HepG2 (cell line): ENCODE measurements at regions not wholly inside any gene's neighbourhood (a gene's known extent, or its start where the extent isn't known, plus 50 kb on each side); places are given as distances from the start of the nearest gene placed in this dataset.

Source experiments
- CTCF ChIP-seq: sonication (generic); formaldehyde crosslinking; IDR thresholded peaks from 2 replicates; pipeline ENCODE4 v1.5.0; 2020; ENCODE audit warnings: mild to moderate bottlenecking, missing genetic modification reagents, moderate library complexity
- HIC2 ChIP-seq: sonication (generic); formaldehyde crosslinking; IDR thresholded peaks from 2 replicates; pipeline ENCODE4 v1.9.0; 2022; ENCODE audit warnings: low read depth, missing genetic modification reagents
- POLR2AphosphoS5 ChIP-seq: IDR thresholded peaks from 2 replicates; pipeline ENCODE4 v1.6.1; 2012; ENCODE audit warnings: low read depth, low read length
- ZNF354B ChIP-seq: sonication (generic); formaldehyde crosslinking; IDR thresholded peaks from 2 replicates; pipeline ENCODE4 v1.8.0; 2022; ENCODE audit warnings: mild to moderate bottlenecking, missing genetic modification reagents
- ZNF598 ChIP-seq: sonication (generic); formaldehyde crosslinking; IDR thresholded peaks from 2 replicates; pipeline ENCODE4 v1.5.1; 2020; ENCODE audit warnings: mild to moderate bottlenecking, missing genetic modification reagents, borderline replicate concordance

GRCh38 chr12:114612062-114612461 is 71.9 kb downstream of the TBX3 start:
- no peak for TF ChIP-seq ZNF354B
- TF ChIP-seq CTCF (CRISPR knock-in tag), result no peak
- no peak for TF ChIP-seq POLR2AphosphoS5
- no peak for TF ChIP-seq ZNF598
- TF ChIP-seq HIC2 (CRISPR knock-in tag), result no peak
